ENCODE measurements at regions not wholly inside any gene's neighbourhood (a gene's known extent, or its start where the extent isn't known, plus 50 kb on each side); places are given as distances from the start of the nearest gene placed in this dataset.

GRCh38 chr12:67879937-67880336 is 109.3 kb upstream of the IFNG-AS1 start:
- TF ChIP-seq, protein P1, sequence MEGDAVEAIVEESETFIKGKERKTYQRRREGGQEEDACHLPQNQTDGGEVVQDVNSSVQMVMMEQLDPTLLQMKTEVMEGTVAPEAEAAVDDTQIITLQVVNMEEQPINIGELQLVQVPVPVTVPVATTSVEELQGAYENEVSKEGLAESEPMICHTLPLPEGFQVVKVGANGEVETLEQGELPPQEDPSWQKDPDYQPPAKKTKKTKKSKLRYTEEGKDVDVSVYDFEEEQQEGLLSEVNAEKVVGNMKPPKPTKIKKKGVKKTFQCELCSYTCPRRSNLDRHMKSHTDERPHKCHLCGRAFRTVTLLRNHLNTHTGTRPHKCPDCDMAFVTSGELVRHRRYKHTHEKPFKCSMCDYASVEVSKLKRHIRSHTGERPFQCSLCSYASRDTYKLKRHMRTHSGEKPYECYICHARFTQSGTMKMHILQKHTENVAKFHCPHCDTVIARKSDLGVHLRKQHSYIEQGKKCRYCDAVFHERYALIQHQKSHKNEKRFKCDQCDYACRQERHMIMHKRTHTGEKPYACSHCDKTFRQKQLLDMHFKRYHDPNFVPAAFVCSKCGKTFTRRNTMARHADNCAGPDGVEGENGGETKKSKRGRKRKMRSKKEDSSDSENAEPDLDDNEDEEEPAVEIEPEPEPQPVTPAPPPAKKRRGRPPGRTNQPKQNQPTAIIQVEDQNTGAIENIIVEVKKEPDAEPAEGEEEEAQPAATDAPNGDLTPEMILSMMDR (IDR thresholded peaks at IDR 0.05) = no peak
- TF ChIP-seq POLR2A (IDR thresholded peaks at IDR 0.05) = no peak
